PC-9 (cell line): ENCODE measurements at regions not wholly inside any gene's neighbourhood (a gene's known extent, or its start where the extent isn't known, plus 50 kb on each side); places are given as distances from the start of the nearest gene placed in this dataset.

ENCODE experiments used
- CTCF ChIP-seq: fragments of 200-600 bp; sonication (generic); conservative IDR thresholded peaks from 2 replicates; pipeline ENCODE4 v1.6.1; 2017; ENCODE audit warnings: mixed run types, antibody characterized with exemption, mild to moderate bottlenecking, moderate library complexity
- EZH2 ChIP-seq: fragments of 200-600 bp; sonication (generic); IDR thresholded peaks from 2 replicates; pipeline ENCODE4 v1.8.0; 2017; ENCODE audit warnings: antibody characterized with exemption, low read depth

DNA sequence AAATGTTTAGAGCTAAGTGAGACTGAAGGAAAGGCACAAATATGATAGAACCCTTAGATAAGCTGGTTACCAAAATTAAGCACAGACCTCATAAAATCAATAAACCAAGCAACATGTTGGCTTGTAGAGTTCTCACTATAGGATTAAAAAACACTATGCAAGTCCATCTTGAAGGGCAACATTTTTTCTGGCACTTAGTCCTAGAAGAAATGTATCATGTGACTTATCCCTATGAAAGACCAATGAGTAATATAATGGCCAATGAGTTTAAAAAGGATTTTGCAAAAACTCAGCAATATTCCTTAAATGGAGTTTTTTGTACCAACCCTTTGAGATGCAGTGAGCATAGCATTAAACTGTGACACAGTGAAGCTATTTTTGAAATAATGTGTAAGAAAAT lies 216.3 kb upstream of the ADRA1B start:
- TF ChIP-seq CTCF (no peak), EZH2 (no peak)
